H1 (cell line): ENCODE measurements at regions not wholly inside any gene's neighbourhood (a gene's known extent, or its start where the extent isn't known, plus 50 kb on each side); places are given as distances from the start of the nearest gene placed in this dataset.

Experiments used
- CTCF ChIA-PET: fragments of 300-600 bp; sonication (Branson Sonifier 250); formaldehyde crosslinking; loops from one replicate; lab custom pipeline; 2021; ENCODE audit not compliant: partially characterized antibody; lab: Charles Lee
- POLR2A ChIA-PET: fragments of 300-600 bp; sonication (Branson Sonifier 250); formaldehyde crosslinking; loops from one replicate; lab custom pipeline; 2021; ENCODE audit warnings: inconsistent platforms; ENCODE audit not compliant: partially characterized antibody; lab: Charles Lee
- DNase-seq, 2 experiments: peaks; one replicate each; pipeline versions ENCODE4 v3.0.0 to v3.0.0-alpha.2; 2010 to 2022; ENCODE audit warnings: low spot score in 2 of 2, low read depth in 1 of 2, mixed read lengths in 1 of 2
- FAIRE-seq: peaks from 2 replicates; lab custom pipeline; 2011; peaks lifted over from hg19 to GRCh38; lab: Jason Lieb, UNC
- H2AFZ ChIP-seq: 2 replicates; pipeline ENCODE4 v1.8.1; 2012; ENCODE audit warnings: low read length, inconsistent platforms
- H2AK5ac ChIP-seq: 2 replicates; pipeline ENCODE4 v1.6.1; 2013; ENCODE audit warnings: low read depth, low read length
- H2BK120ac ChIP-seq: replicated peaks from 2 replicates; pipeline ENCODE3; 2013; ENCODE audit warnings: low read depth, low read length, inconsistent platforms
- H2BK12ac ChIP-seq: 2 replicates; pipeline ENCODE4 v1.6.1; 2013; ENCODE audit warnings: low read depth, low read length
- H2BK15ac ChIP-seq: 2 replicates; pipeline ENCODE4 v1.6.1; 2013; ENCODE audit warnings: low read length
- H2BK20ac ChIP-seq: 2 replicates; pipeline ENCODE4 v1.6.1; 2013; ENCODE audit warnings: low read length
- H2BK5ac ChIP-seq: 2 replicates; pipeline ENCODE4 v1.6.1; 2013; ENCODE audit warnings: low read depth, low read length
- H3K14ac ChIP-seq: 2 replicates; pipeline ENCODE4 v1.6.1; 2013; ENCODE audit warnings: inconsistent platforms; ENCODE audit not compliant: insufficient read length
- H3K18ac ChIP-seq: 2 replicates; pipeline ENCODE4 v1.6.1; 2013; ENCODE audit warnings: low read length; ENCODE audit errors: extremely low read depth
- H3K23ac ChIP-seq: 2 replicates; pipeline ENCODE4 v1.6.1; 2013; ENCODE audit warnings: inconsistent platforms; ENCODE audit not compliant: insufficient read length
- H3K23me2 ChIP-seq: 2 replicates; pipeline ENCODE4 v1.6.1; 2013; ENCODE audit warnings: low read depth, low read length
- H3K27ac ChIP-seq: 2 replicates; pipeline ENCODE4 v1.6.1; 2011; ENCODE audit warnings: low read depth, low read length, inconsistent platforms
- H3K27me3 ChIP-seq, 4 experiments: replicated peaks in 1 of 4; 1 replicate in 1 of 4; 2 replicates in 3 of 4; pipeline versions ENCODE4 v1.6.1 to v1.8.1; 2011 to 2013; ENCODE audit warnings: low read length in 3 of 4, mild to moderate bottlenecking in 3 of 4, inconsistent platforms in 2 of 4, mixed read lengths in 2 of 4, moderate library complexity in 1 of 4; ENCODE audit not compliant: control insufficient read depth in 3 of 4, insufficient read depth in 3 of 4; ENCODE audit errors: extremely low read depth in 1 of 4
- H3K36me3 ChIP-seq, 4 experiments: 2 replicates each; pipeline versions ENCODE4 v1.6.1 to v1.8.1; 2011 to 2013; ENCODE audit warnings: mild to moderate bottlenecking in 4 of 4, low read length in 3 of 4, moderate library complexity in 2 of 4, control low read depth in 1 of 4, inconsistent platforms in 1 of 4; ENCODE audit not compliant: insufficient read depth in 4 of 4, control insufficient read depth in 2 of 4
- H3K4ac ChIP-seq: replicated peaks from 2 replicates; pipeline ENCODE3; 2013; ENCODE audit warnings: low read length, low read depth, mixed read lengths, inconsistent platforms; ENCODE audit not compliant: insufficient read length
- H3K4me1 ChIP-seq, 4 experiments: replicated peaks in 1 of 4; 1 replicate in 1 of 4; 2 replicates in 3 of 4; pipeline versions ENCODE4 v1.6.1 to v1.8.1; 2011 to 2013; ENCODE audit warnings: low read length in 3 of 4, inconsistent platforms in 2 of 4, mixed read lengths in 1 of 4; ENCODE audit not compliant: insufficient read depth in 4 of 4, control insufficient read depth in 3 of 4
- H3K4me2 ChIP-seq, 2 experiments: 2 replicates each; pipeline versions ENCODE4 v1.6.1 to v1.8.1; 2011 to 2013; ENCODE audit warnings: low read depth in 2 of 2, low read length in 2 of 2, control low read depth in 1 of 2, inconsistent platforms in 1 of 2, mild to moderate bottlenecking in 1 of 2; ENCODE audit not compliant: insufficient read depth in 1 of 2
- H3K4me3 ChIP-seq, 4 experiments: fragments of 200-600, 300-600 bp in 1 of 4; sonication (generic), shearing (Covaris generic), sonication (Bioruptor Twin) in 1 of 4; 2 replicates each; pipeline versions ENCODE4 v1.5.1 to v1.8.1; 2011 to 2016; ENCODE audit warnings: low read length in 4 of 4, low read depth in 3 of 4, control low read depth in 2 of 4, inconsistent platforms in 2 of 4, mild to moderate bottlenecking in 2 of 4, mixed read lengths in 1 of 4, moderate library complexity in 1 of 4; ENCODE audit not compliant: insufficient read depth in 2 of 4; ENCODE audit errors: extremely low read depth in 1 of 4
- H3K56ac ChIP-seq: replicated peaks from 2 replicates; pipeline ENCODE3; 2013; ENCODE audit warnings: low read depth, mild to moderate bottlenecking, mixed read lengths, low read length, inconsistent platforms; ENCODE audit not compliant: insufficient read length
- H3K79me1 ChIP-seq: 2 replicates; pipeline ENCODE4 v1.6.1; 2013; ENCODE audit warnings: low read depth, low read length, control low read depth
- H3K79me2 ChIP-seq, 2 experiments: 2 replicates each; pipeline versions ENCODE4 v1.6.1 to v1.8.1; 2012 to 2013; ENCODE audit warnings: low read length in 2 of 2, mild to moderate bottlenecking in 2 of 2, inconsistent platforms in 1 of 2; ENCODE audit not compliant: insufficient read depth in 2 of 2, control insufficient read depth in 1 of 2
- H3K9ac ChIP-seq, 4 experiments: replicated peaks in 1 of 4; 1 replicate in 1 of 4; 2 replicates in 3 of 4; pipeline versions ENCODE4 v1.6.1 to v1.8.1; 2011 to 2013; ENCODE audit warnings: low read depth in 3 of 4, low read length in 3 of 4, control low read depth in 2 of 4, mild to moderate bottlenecking in 2 of 4, moderate library complexity in 2 of 4, inconsistent platforms in 1 of 4; ENCODE audit errors: extremely low read depth in 1 of 4
- H3K9me3 ChIP-seq, 2 experiments: 2 replicates each; pipeline versions ENCODE4 v1.6.1 to v1.8.1; 2012 to 2013; ENCODE audit warnings: mild to moderate bottlenecking in 2 of 2, moderate library complexity in 2 of 2, control low read depth in 1 of 2, inconsistent platforms in 1 of 2, low read depth in 1 of 2, low read length in 1 of 2, mixed read lengths in 1 of 2; ENCODE audit not compliant: insufficient read depth in 2 of 2
- H4K20me1 ChIP-seq, 2 experiments: replicated peaks in 1 of 2; 2 replicates each; pipeline versions ENCODE3 to v1.8.1; 2011 to 2013; ENCODE audit warnings: inconsistent platforms in 2 of 2, low read length in 2 of 2, mild to moderate bottlenecking in 1 of 2; ENCODE audit not compliant: insufficient read depth in 2 of 2, control insufficient read depth in 1 of 2
- H4K5ac ChIP-seq: 2 replicates; pipeline ENCODE4 v1.6.1; 2013; ENCODE audit warnings: low read length, low read depth, mixed read lengths, inconsistent platforms; ENCODE audit not compliant: insufficient read length
- H4K8ac ChIP-seq: 2 replicates; pipeline ENCODE4 v1.8.0; 2013; ENCODE audit warnings: mild to moderate bottlenecking, moderate library complexity, low read length, inconsistent platforms; ENCODE audit not compliant: insufficient read depth; ENCODE audit errors: extremely low read depth
- H4K91ac ChIP-seq: replicated peaks from 2 replicates; pipeline ENCODE3; 2013; ENCODE audit warnings: low read length, mixed read lengths, inconsistent platforms; ENCODE audit not compliant: insufficient read length
- CBX5 ChIP-seq: fragments of 300-800, 300-1000 bp; sonication (generic); IDR thresholded peaks from 2 replicates; pipeline ENCODE4 v1.7.1; 2016; ENCODE audit warnings: antibody characterized with exemption, low read length, low read depth
- CHD1 ChIP-seq: IDR thresholded peaks from 2 replicates; pipeline ENCODE4 v1.6.1; 2012; ENCODE audit warnings: low read depth, low read length, improper control_type of control experiment
- CREB1 ChIP-seq: IDR thresholded peaks from 2 replicates; pipeline ENCODE4 v1.6.1; 2012; ENCODE audit warnings: inconsistent platforms
- GTF2F1 ChIP-seq: IDR thresholded peaks from 2 replicates; pipeline ENCODE4 v1.6.1; 2012; ENCODE audit warnings: low read depth, low read length, improper control_type of control experiment, borderline replicate concordance
- KDM5A ChIP-seq: fragments of 200-600 bp; IDR thresholded peaks from 2 replicates; pipeline ENCODE4 v1.7.1; 2012; ENCODE audit warnings: mild to moderate bottlenecking, low read length, inconsistent platforms, mixed read lengths
- PHF8 ChIP-seq: fragments of 200-600 bp; sonication (generic); conservative IDR thresholded peaks from 2 replicates; pipeline ENCODE4 v1.7.1; 2012; ENCODE audit warnings: low read depth, mild to moderate bottlenecking, inconsistent platforms, low read length, moderate library complexity
- RAD21 ChIP-seq, 2 experiments: IDR thresholded peaks in 1 of 2; conservative IDR thresholded peaks in 1 of 2; 2 replicates each; pipeline ENCODE4 v1.6.1; 2011; ENCODE audit warnings: low read depth in 2 of 2, low read length in 2 of 2, improper control_type of control experiment in 1 of 2, inconsistent platforms in 1 of 2, mild to moderate bottlenecking in 1 of 2, moderate library complexity in 1 of 2
- RNF2 ChIP-seq: fragments of 200-900, 300-1000 bp; sonication (generic); IDR thresholded peaks from 2 replicates; pipeline ENCODE4 v1.7.1; 2016; ENCODE audit warnings: borderline replicate concordance, low read depth, mild to moderate bottlenecking, antibody characterized with exemption, low read length; ENCODE audit not compliant: poor library complexity, severe bottlenecking; ENCODE audit errors: missing control alignments
- SP4 ChIP-seq: IDR thresholded peaks from 2 replicates; pipeline ENCODE4 v1.6.1; 2012; ENCODE audit warnings: low read length, inconsistent platforms
- SRF ChIP-seq: IDR thresholded peaks from 2 replicates; pipeline ENCODE4 v1.6.1; 2011; ENCODE audit warnings: mild to moderate bottlenecking, low read depth, low read length, moderate library complexity
- TAF1 ChIP-seq: IDR thresholded peaks from 2 replicates; pipeline ENCODE4 v1.6.1; 2011; ENCODE audit warnings: mild to moderate bottlenecking, low read depth, low read length
- WGBS, 2 experiments: shearing (Covaris generic) in 1 of 2; methylation state at CpG; one replicate each; pipeline versions ENCODE4 v1.1.6 to v1.1.7; 2013 to 2015; ENCODE audit warnings: low lambda C conversion rate in 2 of 2, mixed read lengths in 2 of 2, inconsistent platforms in 1 of 2, low coverage in 1 of 2, missing lambda C conversion rate in 1 of 2; ENCODE audit not compliant: insufficient replicate concordance in 2 of 2, insufficient coverage in 1 of 2, insufficient read length in 1 of 2; ENCODE audit errors: extremely low coverage in 1 of 2, missing lambda C conversion rate in 1 of 2; 5-methylcytosine and 5-hydroxymethylcytosine counted together
- TF ChIP-seq, protein P1 (sequence below): IDR thresholded peaks from 2 replicates; pipeline ENCODE4 v1.6.1; 2011; ENCODE audit warnings: low read length, improper control_type of control experiment
- TF ChIP-seq, protein P2 (sequence below): IDR thresholded peaks from 2 replicates; pipeline ENCODE4 v1.6.1; 2012; ENCODE audit warnings: inconsistent platforms

DNA sequence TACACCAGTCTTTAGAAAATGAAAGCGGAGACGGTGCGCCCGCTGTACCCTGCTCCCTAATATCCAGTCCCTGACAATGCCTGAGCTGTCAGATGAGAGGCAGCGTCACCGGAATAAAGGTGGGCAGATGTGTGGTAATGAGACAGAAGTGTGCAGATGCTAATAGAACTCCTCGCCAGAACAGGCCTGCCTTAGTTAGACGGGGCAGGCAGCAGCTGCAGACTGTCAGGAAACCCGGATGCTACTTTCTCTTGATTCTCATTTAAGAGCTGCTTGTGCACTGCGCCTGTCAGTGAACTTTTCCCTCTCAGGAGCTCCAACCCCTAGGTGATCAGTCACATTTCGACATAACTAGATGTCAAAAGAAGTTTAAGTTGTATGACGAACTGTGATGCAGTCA is 221.8 kb upstream of the IRX3 start:
- no peak overlapping the region for H2BK5ac ChIP-seq
- no peak overlapping the region for H3K27ac ChIP-seq
- no peak overlapping the region for H3K23ac ChIP-seq
- no peak overlapping the region for H3K56ac ChIP-seq
- H2AFZ ChIP-seq: no peak overlapping the region
- no peak overlapping the region for H4K8ac ChIP-seq
- no peaks in the 10 kb centered on the region for H4K20me1 ChIP-seq
- no peaks in the 10 kb centered on the region for H3K27me3 ChIP-seq
- WGBS, 2 experiments: 91% methylated on average over 12 of the region's 12 CpGs; no CpG with 5 or more reads in 1 of the 2 experiments
- H2BK12ac ChIP-seq: no peak overlapping the region
- no peak overlapping the region for H4K5ac ChIP-seq
- no peak overlapping the region for H4K91ac ChIP-seq
- no peak overlapping the region for H2BK20ac ChIP-seq
- no peak overlapping the region for H3K9ac ChIP-seq
- ChIA-PET POLR2A (no interaction called here), CTCF (no interaction called here)
- H2AK5ac ChIP-seq: no peak overlapping the region
- H2BK15ac ChIP-seq: no peak overlapping the region
- no peak overlapping the region for H3K4me3 ChIP-seq
- no peaks in the 10 kb centered on the region for H3K9me3 ChIP-seq
- H3K23me2 ChIP-seq: no peaks in the 10 kb centered on the region
- FAIRE-seq (no peak), DNase-seq (no peak)
- no peak overlapping the region for H3K18ac ChIP-seq
- peaks cover 3 to 29% (median 15%) of the 10 kb centered on the region in 4 experiments; a peak in 5 of 7 replicates for H3K4me1 ChIP-seq
- H3K79me1 ChIP-seq: no peaks in the 10 kb centered on the region
- H3K14ac ChIP-seq: no peak overlapping the region
- no peak overlapping the region for H3K4me2 ChIP-seq
- H2BK120ac ChIP-seq: no peak overlapping the region
- no peak overlapping the region for H3K4ac ChIP-seq
- no peaks in the 10 kb centered on the region; a peak in 1 of 8 replicates for H3K36me3 ChIP-seq
- no peaks in the 10 kb centered on the region for H3K79me2 ChIP-seq
- no peak for TF ChIP-seq CHD1
- TF ChIP-seq RAD21 (IDR thresholded peaks at IDR 0.05 in 1 of 2, conservative IDR thresholded peaks at IDR 0.05 in 1 of 2; ENCODE audit: low read depth in 2 of 2, low read length in 2 of 2): no peak
- TF ChIP-seq TAF1: no peak
- no peak for TF ChIP-seq KDM5A
- TF ChIP-seq RNF2: no peak
- TF ChIP-seq, protein P1, sequence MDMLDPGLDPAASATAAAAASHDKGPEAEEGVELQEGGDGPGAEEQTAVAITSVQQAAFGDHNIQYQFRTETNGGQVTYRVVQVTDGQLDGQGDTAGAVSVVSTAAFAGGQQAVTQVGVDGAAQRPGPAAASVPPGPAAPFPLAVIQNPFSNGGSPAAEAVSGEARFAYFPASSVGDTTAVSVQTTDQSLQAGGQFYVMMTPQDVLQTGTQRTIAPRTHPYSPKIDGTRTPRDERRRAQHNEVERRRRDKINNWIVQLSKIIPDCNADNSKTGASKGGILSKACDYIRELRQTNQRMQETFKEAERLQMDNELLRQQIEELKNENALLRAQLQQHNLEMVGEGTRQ: no peak
- TF ChIP-seq CBX5: no peak
- TF ChIP-seq SRF: no peak
- TF ChIP-seq, protein P2, sequence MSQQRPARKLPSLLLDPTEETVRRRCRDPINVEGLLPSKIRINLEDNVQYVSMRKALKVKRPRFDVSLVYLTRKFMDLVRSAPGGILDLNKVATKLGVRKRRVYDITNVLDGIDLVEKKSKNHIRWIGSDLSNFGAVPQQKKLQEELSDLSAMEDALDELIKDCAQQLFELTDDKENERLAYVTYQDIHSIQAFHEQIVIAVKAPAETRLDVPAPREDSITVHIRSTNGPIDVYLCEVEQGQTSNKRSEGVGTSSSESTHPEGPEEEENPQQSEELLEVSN: no peak
- no peak for TF ChIP-seq GTF2F1
- no peak for TF ChIP-seq CREB1
- TF ChIP-seq SP4: no peak
- no peak for TF ChIP-seq PHF8
